GM12892 (cell line): ENCODE measurements at regions not wholly inside any gene's neighbourhood (a gene's known extent, or its start where the extent isn't known, plus 50 kb on each side); places are given as distances from the start of the nearest gene placed in this dataset.

ENCODE experiments used
- POLR2A ChIP-seq: IDR thresholded peaks from 2 replicates; pipeline ENCODE4 v1.6.1; 2011; ENCODE audit warnings: low read depth, low read length, control low read depth
- TAF1 ChIP-seq: IDR thresholded peaks from 2 replicates; pipeline ENCODE4 v1.6.1; 2011; ENCODE audit warnings: low read depth, mild to moderate bottlenecking, control low read depth, low read length, borderline replicate concordance

DNA sequence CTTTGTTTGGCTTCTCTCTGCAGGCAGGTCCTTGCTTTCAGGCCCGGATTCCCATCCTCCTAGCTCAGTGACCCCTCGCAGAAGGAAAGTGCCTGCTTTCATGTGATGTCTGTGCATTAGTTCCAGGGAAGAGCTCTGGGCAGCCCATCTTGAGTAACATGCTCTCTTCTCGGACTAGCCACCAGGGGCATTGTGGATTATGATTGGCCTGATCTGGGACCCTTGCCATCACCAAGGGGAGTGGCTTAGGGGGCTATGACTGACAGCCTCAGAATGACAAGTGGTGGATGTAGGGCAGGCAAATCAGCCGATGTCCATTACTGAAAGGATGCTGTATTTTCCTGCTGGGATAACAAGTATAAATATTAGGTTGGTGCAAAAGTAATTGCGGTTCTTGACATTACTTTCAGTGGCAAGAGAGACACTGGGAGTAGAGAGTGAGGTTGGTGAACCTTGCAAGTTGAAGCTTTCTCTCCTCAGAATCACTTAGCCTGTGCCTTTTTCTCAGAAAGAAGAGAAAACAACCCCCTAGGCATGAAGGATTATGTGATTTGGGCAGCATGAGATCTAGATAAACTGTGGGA is 71.5 kb upstream of the MPHOSPH6 start:
- TF ChIP-seq POLR2A (no peak), TAF1 (no peak)
